Osteoblast (primary cell): ENCODE measurements at regions not wholly inside any gene's neighbourhood (a gene's known extent, or its start where the extent isn't known, plus 50 kb on each side); places are given as distances from the start of the nearest gene placed in this dataset.
"Not testable (repeated sequence)": the region's sequence is repeated elsewhere in the genome, so short reads cannot be mapped to it uniquely, and the experiment has no call there.

ENCODE experiments used
- DNase-seq: peaks from one replicate; pipeline ENCODE4 v3.0.0; 2011; ENCODE audit warnings: low spot score, mixed read lengths; ENCODE audit not compliant: insufficient read length; ENCODE audit errors: missing footprints
- H2AFZ ChIP-seq: 2 replicates; pipeline ENCODE4 v1.6.0; 2011; ENCODE audit warnings: mild to moderate bottlenecking, low read length
- H3K27ac ChIP-seq: 2 replicates; pipeline ENCODE4 v1.5.1; 2011; ENCODE audit warnings: mild to moderate bottlenecking, low read depth, low read length, moderate library complexity
- H3K27me3 ChIP-seq: 2 replicates; pipeline ENCODE4 v1.6.0; 2012; ENCODE audit warnings: mild to moderate bottlenecking, control low read depth, inconsistent platforms, low read length, moderate library complexity; ENCODE audit not compliant: insufficient read depth
- H3K36me3 ChIP-seq: 2 replicates; pipeline ENCODE4 v1.5.1; 2011; ENCODE audit warnings: mild to moderate bottlenecking, low read length, control low read depth, moderate library complexity; ENCODE audit not compliant: insufficient read depth
- H3K4me1 ChIP-seq: 2 replicates; pipeline ENCODE4 v1.5.1; 2011; ENCODE audit warnings: mild to moderate bottlenecking, low read length, control low read depth, moderate library complexity; ENCODE audit not compliant: insufficient read depth
- H3K4me2 ChIP-seq: 2 replicates; pipeline ENCODE4 v1.6.0; 2011; ENCODE audit warnings: mild to moderate bottlenecking, low read length; ENCODE audit not compliant: insufficient read depth
- H3K4me3 ChIP-seq: fragments of 200-600 bp; sonication (generic); 3 replicates; pipeline ENCODE4 v1.5.1; 2012; ENCODE audit warnings: mild to moderate bottlenecking, low read length, inconsistent platforms; ENCODE audit not compliant: insufficient read depth
- H3K79me2 ChIP-seq: 2 replicates; pipeline ENCODE4 v1.6.0; 2012; ENCODE audit warnings: mild to moderate bottlenecking, low read length, control low read depth, inconsistent platforms; ENCODE audit not compliant: insufficient read depth
- H3K9me3 ChIP-seq: 2 replicates; pipeline ENCODE4 v1.5.1; 2011; ENCODE audit warnings: low read depth, low read length, control low read depth
- H4K20me1 ChIP-seq: 2 replicates; pipeline ENCODE4 v1.6.0; 2012; ENCODE audit warnings: mild to moderate bottlenecking, low read length, control low read depth; ENCODE audit not compliant: insufficient read depth
- CTCF ChIP-seq: IDR thresholded peaks from 2 replicates; pipeline ENCODE4 v1.5.1; 2011; ENCODE audit warnings: mild to moderate bottlenecking, low read depth, low read length, moderate library complexity; ENCODE audit errors: extremely low read depth

- TF ChIP-seq CTCF = no peak
- Histone ChIP-seq H3K9me3 (no peaks in the 10 kb centered on the region), H2AFZ (no peak overlapping the region), H4K20me1 (no peaks in the 10 kb centered on the region), H3K4me2 (no peak overlapping the region), H3K27ac (no peak overlapping the region), H3K36me3 (no peaks in the 10 kb centered on the region), H3K79me2 (no peaks in the 10 kb centered on the region), H3K4me3 (no peak overlapping the region), H3K4me1 (no peaks in the 10 kb centered on the region), H3K27me3 (no peaks in the 10 kb centered on the region)
- no peak for DNase-seq
Measured at GRCh38 chr5:122690266-122690665, 84.6 kb upstream of the SNX2 start.

GRCh38 chr5:122691931-122692330 is 82.9 kb upstream of the SNX2 start:
- H3K79me2 ChIP-seq = no peaks in the 10 kb centered on the region
- H3K9me3 ChIP-seq = no peaks in the 10 kb centered on the region
- no peak overlapping the region for H3K27ac ChIP-seq
- H3K4me2 ChIP-seq = no peak overlapping the region
- no peak for TF ChIP-seq CTCF
- no peaks in the 10 kb centered on the region for H4K20me1 ChIP-seq
- no peak overlapping the region for H3K4me3 ChIP-seq
- peaks cover 2% of the 10 kb centered on the region for H3K4me1 ChIP-seq
- no peaks in the 10 kb centered on the region for H3K27me3 ChIP-seq
- no peak for DNase-seq
- H3K36me3 ChIP-seq = no peaks in the 10 kb centered on the region
- no peak overlapping the region for H2AFZ ChIP-seq

GRCh38 chr5:122693963-122694362 is 80.9 kb upstream of the SNX2 start:
- no peaks in the 10 kb centered on the region for H3K79me2 ChIP-seq
- H3K4me3 ChIP-seq = no peak overlapping the region
- no peak overlapping the region for H2AFZ ChIP-seq
- no peaks in the 10 kb centered on the region for H3K27me3 ChIP-seq
- no peak for TF ChIP-seq CTCF
- no peak overlapping the region for H3K4me2 ChIP-seq
- no peak overlapping the region for H3K27ac ChIP-seq
- DNase-seq = no peak
- H3K9me3 ChIP-seq = no peaks in the 10 kb centered on the region
- no peaks in the 10 kb centered on the region for H4K20me1 ChIP-seq
- H3K36me3 ChIP-seq = no peaks in the 10 kb centered on the region
- H3K4me1 ChIP-seq = peaks cover 7% of the 10 kb centered on the region

- Histone ChIP-seq H3K4me1 (peaks cover 7% of the 10 kb centered on the region), H3K79me2 (no peaks in the 10 kb centered on the region), H3K4me3 (no peak overlapping the region), H4K20me1 (no peaks in the 10 kb centered on the region), H3K27me3 (no peaks in the 10 kb centered on the region), H2AFZ (peak overlapping the region; percentile 52), H3K36me3 (no peaks in the 10 kb centered on the region), H3K9me3 (no peaks in the 10 kb centered on the region), H3K4me2 (peak overlapping the region; percentile 5), H3K27ac (no peak overlapping the region)
- TF ChIP-seq CTCF = no peak
- DNase-seq = no peak
Measured at GRCh38 chr5:122694884-122695283, 80.0 kb upstream of the SNX2 start.

- not testable (repeated sequence) for DNase-seq, H3K27ac ChIP-seq, H3K9me3 ChIP-seq, H3K27me3 ChIP-seq, H4K20me1 ChIP-seq, H3K4me3 ChIP-seq, H3K36me3 ChIP-seq, H3K4me2 ChIP-seq, H3K4me1 ChIP-seq, H3K79me2 ChIP-seq, H2AFZ ChIP-seq
Measured at GRCh38 chr5:122696735-122697134, 78.1 kb upstream of the SNX2 start.
